ENCODE measurements at regions not wholly inside any gene's neighbourhood (a gene's known extent, or its start where the extent isn't known, plus 50 kb on each side); places are given as distances from the start of the nearest gene placed in this dataset.
"Not testable (repeated sequence)": the region's sequence is repeated elsewhere in the genome, so short reads cannot be mapped to it uniquely, and the experiment has no call there.

GRCh38 chr12:10453-10852 lies 56.1 kb upstream of the IQSEC3 start:
- not testable (repeated sequence) for DNase-seq (ENCODE audit: low read depth)

DNA sequence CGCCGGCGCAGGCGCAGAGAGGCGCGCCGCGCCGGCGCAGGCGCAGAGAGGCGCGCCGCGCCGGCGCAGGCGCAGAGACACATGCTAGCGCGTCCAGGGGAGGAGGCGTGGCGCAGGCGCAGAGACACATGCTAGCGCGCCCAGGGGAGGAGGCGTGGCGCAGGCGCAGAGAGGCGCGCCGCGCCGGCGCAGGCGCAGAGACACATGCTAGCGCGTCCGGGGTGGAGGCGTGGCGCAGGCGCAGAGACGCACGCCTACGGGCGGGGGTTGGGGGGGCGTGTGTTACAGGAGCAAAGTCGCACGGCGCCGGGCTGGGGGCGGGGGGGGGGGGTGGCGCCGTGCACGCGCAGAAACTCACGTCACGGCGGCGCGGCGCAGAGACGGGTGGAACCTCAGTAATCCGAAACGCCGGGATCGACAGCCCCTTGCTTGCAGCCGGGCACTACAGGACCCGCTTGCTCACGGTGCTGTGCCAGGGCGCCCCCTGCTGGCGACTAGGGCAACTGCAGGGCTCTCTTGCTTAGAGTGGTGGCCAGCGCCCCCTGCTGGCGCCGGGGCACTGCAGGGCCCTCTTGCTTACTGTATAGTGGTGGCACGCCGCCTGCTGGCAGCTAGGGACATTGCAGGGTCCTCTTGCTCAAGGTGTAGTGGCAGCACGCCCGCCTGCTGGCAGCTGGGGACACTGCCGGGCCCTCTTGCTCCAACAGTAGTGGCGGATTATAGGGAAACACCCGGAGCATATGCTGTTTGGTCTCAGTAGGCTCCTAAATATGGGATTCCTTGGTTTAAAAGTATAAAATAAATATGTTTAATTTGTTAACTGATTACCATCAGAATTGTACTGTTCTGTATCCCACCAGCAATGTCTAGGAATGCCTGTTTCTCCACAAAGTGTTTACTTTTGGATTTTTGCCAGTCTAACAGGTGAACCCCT lies 55.4 kb upstream of the IQSEC3 start:
- DNase-seq (ENCODE audit: low read depth): not testable (repeated sequence)

- DNase-seq (ENCODE audit: low read depth): not testable (repeated sequence)
These were observed 54.3 kb upstream of the IQSEC3 start for GRCh38 chr12:12306-12705.

- not testable (repeated sequence) for DNase-seq (ENCODE audit: low read depth)
These were observed 53.6 kb upstream of the IQSEC3 start for GRCh38 chr12:12725-13640.

- DNase-seq (ENCODE audit: low read depth): peak; percentile 56
These were observed 52.7 kb upstream of the IQSEC3 start for GRCh38 chr12:13841-14240.

- not testable (repeated sequence) for DNase-seq (ENCODE audit: low read depth)
These were observed 51.9 kb upstream of the IQSEC3 start for GRCh38 chr12:14696-15095.

GRCh38 chr12:15381-15780 lies 51.2 kb upstream of the IQSEC3 start:
- DNase-seq (ENCODE audit: low read depth): not testable (repeated sequence)

- not testable (repeated sequence) for DNase-seq (ENCODE audit: low read depth)
These were observed 50.5 kb upstream of the IQSEC3 start for GRCh38 chr12:16019-16418.

GRCh38 chr12:16541-16940 lies 50.0 kb upstream of the IQSEC3 start:
- not testable (repeated sequence) for DNase-seq (ENCODE audit: low read depth)
